Activated CD4-positive, alpha-beta memory T cell treated with anti-CD3 and anti-CD28 coated beads for 36 hours (primary cell): ENCODE measurements at regions not wholly inside any gene's neighbourhood (a gene's known extent, or its start where the extent isn't known, plus 50 kb on each side); places are given as distances from the start of the nearest gene placed in this dataset.

Experiments used
- CTCF ChIA-PET: fragments of 350-600 bp; sonication (Branson Sonifier 250); formaldehyde crosslinking; loops from one replicate; lab custom pipeline; 2021; ENCODE audit warnings: antibody characterized with exemption, inconsistent platforms; lab: Charles Lee
- POLR2A ChIA-PET: fragments of 350-600 bp; sonication (Branson Sonifier 250); formaldehyde crosslinking; loops from one replicate; lab custom pipeline; 2021; ENCODE audit warnings: antibody characterized with exemption; lab: Charles Lee
- DNase-seq: peaks from one replicate; pipeline ENCODE4 v3.0.0-alpha.2; 2020
- H3K27ac Mint-ChIP-seq: one replicate; pipeline ENCODE4 v1.8.0; 2021; ENCODE audit warnings: mixed read lengths
- H3K27me3 Mint-ChIP-seq: one replicate; pipeline ENCODE4 v1.8.0; 2021; ENCODE audit warnings: mixed read lengths
- H3K36me3 Mint-ChIP-seq: one replicate; pipeline ENCODE4 v1.8.0; 2021; ENCODE audit warnings: mixed read lengths
- H3K4me1 Mint-ChIP-seq: one replicate; pipeline ENCODE4 v1.8.0; 2021; ENCODE audit warnings: low read depth, mixed read lengths
- H3K4me3 Mint-ChIP-seq: one replicate; pipeline ENCODE4 v1.8.0; 2021; ENCODE audit warnings: mild to moderate bottlenecking, mixed read lengths
- H3K9me3 Mint-ChIP-seq: one replicate; pipeline ENCODE4 v1.8.0; 2021; ENCODE audit warnings: mixed read lengths
- intact Hi-C: fragments of 100-400 bp; cut with micrococcal nuclease; formaldehyde crosslinking; loops from one replicate; pipeline ENCODE4 v1.15.1; 2023

- H3K4me3 Mint-ChIP-seq: no peak overlapping the region
- H3K27ac Mint-ChIP-seq: no peak overlapping the region
- DNase-seq: no peak
- intact Hi-C loops: no loop called here
- CTCF ChIA-PET: no interaction called here
- H3K27me3 Mint-ChIP-seq: no peaks in the 10 kb centered on the region
- no peaks in the 10 kb centered on the region for H3K9me3 Mint-ChIP-seq
- H3K36me3 Mint-ChIP-seq: no peaks in the 10 kb centered on the region
- POLR2A ChIA-PET: no interaction called here
- no peaks in the 10 kb centered on the region for H3K4me1 Mint-ChIP-seq
Observed at GRCh38 chr4:147339100-147339499, 141.8 kb upstream of the EDNRA start.

- no peaks in the 10 kb centered on the region for H3K27me3 Mint-ChIP-seq
- intact Hi-C loops: no loop called here
Observed at GRCh38 chr4:147340111-147340510, 140.8 kb upstream of the EDNRA start.

GRCh38 chr4:147340591-147341120 lies 140.2 kb upstream of the EDNRA start:
- intact Hi-C loops: no loop called here
- H3K4me1 Mint-ChIP-seq: no peaks in the 10 kb centered on the region
- no peaks in the 10 kb centered on the region for H3K36me3 Mint-ChIP-seq
- H3K4me3 Mint-ChIP-seq: no peak overlapping the region
- DNase-seq: no peak
- POLR2A ChIA-PET: no interaction called here
- H3K27ac Mint-ChIP-seq: no peak overlapping the region
- H3K9me3 Mint-ChIP-seq: no peaks in the 10 kb centered on the region
- CTCF ChIA-PET: no interaction called here
- no peaks in the 10 kb centered on the region for H3K27me3 Mint-ChIP-seq

More at GRCh38 chr4:147340111-147340510, 140.8 kb upstream of the EDNRA start:
- DNase-seq: no peak
- Mint-ChIP-seq H3K4me3 (no peak overlapping the region), H3K4me1 (no peaks in the 10 kb centered on the region), H3K27ac (no peak overlapping the region), H3K36me3 (no peaks in the 10 kb centered on the region), H3K9me3 (no peaks in the 10 kb centered on the region)
- ChIA-PET POLR2A (no interaction called here), CTCF (no interaction called here)

- Mint-ChIP-seq H3K27ac (no peak overlapping the region), H3K36me3 (no peaks in the 10 kb centered on the region), H3K27me3 (no peaks in the 10 kb centered on the region), H3K9me3 (no peaks in the 10 kb centered on the region), H3K4me3 (no peak overlapping the region), H3K4me1 (no peaks in the 10 kb centered on the region)
- ChIA-PET POLR2A (no interaction called here), CTCF (no interaction called here)
- DNase-seq: no peak
- intact Hi-C loops: no loop called here
Observed at GRCh38 chr4:147343692-147344091, 137.2 kb upstream of the EDNRA start.

GRCh38 chr4:147345662-147346061 lies 135.2 kb upstream of the EDNRA start:
- POLR2A ChIA-PET: no interaction called here
- Mint-ChIP-seq H3K4me3 (no peak overlapping the region), H3K9me3 (no peaks in the 10 kb centered on the region), H3K27ac (no peak overlapping the region), H3K36me3 (no peaks in the 10 kb centered on the region), H3K27me3 (no peaks in the 10 kb centered on the region), H3K4me1 (no peaks in the 10 kb centered on the region)
- CTCF ChIA-PET: no interaction called here
- intact Hi-C loops: no loop called here
- DNase-seq: no peak

GRCh38 chr4:147347217-147347616 lies 133.7 kb upstream of the EDNRA start:
- Mint-ChIP-seq H3K27ac (no peak overlapping the region), H3K4me1 (no peaks in the 10 kb centered on the region), H3K27me3 (no peaks in the 10 kb centered on the region), H3K36me3 (no peaks in the 10 kb centered on the region), H3K4me3 (no peak overlapping the region), H3K9me3 (no peaks in the 10 kb centered on the region)
- ChIA-PET POLR2A (no interaction called here), CTCF (no interaction called here)
- intact Hi-C loops: no loop called here
- DNase-seq: no peak

GRCh38 chr4:147349193-147349592 lies 131.7 kb upstream of the EDNRA start:
- DNase-seq: no peak
- Mint-ChIP-seq H3K27ac (no peak overlapping the region), H3K36me3 (no peaks in the 10 kb centered on the region), H3K4me3 (no peak overlapping the region), H3K9me3 (no peaks in the 10 kb centered on the region), H3K27me3 (no peaks in the 10 kb centered on the region), H3K4me1 (no peaks in the 10 kb centered on the region)
- intact Hi-C loops: no loop called here
- POLR2A ChIA-PET: no interaction called here
- CTCF ChIA-PET: no interaction called here

- no peaks in the 10 kb centered on the region for H3K36me3 Mint-ChIP-seq
- CTCF ChIA-PET: no interaction called here
- no peak overlapping the region for H3K27ac Mint-ChIP-seq
Observed at GRCh38 chr4:147351083-147351787, 129.7 kb upstream of the EDNRA start.

GRCh38 chr4:147354237-147354636 lies 126.7 kb upstream of the EDNRA start:
- ChIA-PET CTCF (no interaction called here), POLR2A (no interaction called here)
- Mint-ChIP-seq H3K9me3 (no peaks in the 10 kb centered on the region), H3K27me3 (no peaks in the 10 kb centered on the region), H3K4me3 (no peak overlapping the region), H3K4me1 (no peaks in the 10 kb centered on the region), H3K36me3 (no peaks in the 10 kb centered on the region), H3K27ac (no peak overlapping the region)
- intact Hi-C loops: no loop called here
- no peak for DNase-seq

More at GRCh38 chr4:147351083-147351787, 129.7 kb upstream of the EDNRA start:
- DNase-seq: no peak
- Mint-ChIP-seq H3K27me3 (no peaks in the 10 kb centered on the region), H3K9me3 (no peaks in the 10 kb centered on the region), H3K4me3 (no peak overlapping the region), H3K4me1 (no peaks in the 10 kb centered on the region)
- POLR2A ChIA-PET: no interaction called here
- intact Hi-C loops: no loop called here

- no peak overlapping the region for H3K4me3 Mint-ChIP-seq
Observed at GRCh38 chr4:147355032-147355656, 125.8 kb upstream of the EDNRA start.

GRCh38 chr4:147355847-147356246 lies 125.0 kb upstream of the EDNRA start:
- Mint-ChIP-seq H3K4me1 (no peaks in the 10 kb centered on the region), H3K27me3 (no peaks in the 10 kb centered on the region), H3K36me3 (no peaks in the 10 kb centered on the region), H3K4me3 (no peak overlapping the region), H3K27ac (no peak overlapping the region), H3K9me3 (no peaks in the 10 kb centered on the region)
- intact Hi-C loops: no loop called here
- POLR2A ChIA-PET: no interaction called here
- CTCF ChIA-PET: no interaction called here
- no peak for DNase-seq

More at GRCh38 chr4:147355032-147355656, 125.8 kb upstream of the EDNRA start:
- no peaks in the 10 kb centered on the region for H3K27me3 Mint-ChIP-seq
- H3K36me3 Mint-ChIP-seq: no peaks in the 10 kb centered on the region
- no peak overlapping the region for H3K27ac Mint-ChIP-seq
- no peak for DNase-seq
- CTCF ChIA-PET: no interaction called here
- no peaks in the 10 kb centered on the region for H3K4me1 Mint-ChIP-seq
- intact Hi-C loops: no loop called here
- no peaks in the 10 kb centered on the region for H3K9me3 Mint-ChIP-seq
- POLR2A ChIA-PET: no interaction called here

GRCh38 chr4:147360301-147360700 lies 120.6 kb upstream of the EDNRA start:
- Mint-ChIP-seq H3K27ac (no peak overlapping the region), H3K4me3 (no peak overlapping the region), H3K27me3 (no peaks in the 10 kb centered on the region), H3K36me3 (no peaks in the 10 kb centered on the region), H3K9me3 (no peaks in the 10 kb centered on the region), H3K4me1 (no peaks in the 10 kb centered on the region)
- POLR2A ChIA-PET: no interaction called here
- DNase-seq: no peak
- CTCF ChIA-PET: no interaction called here
- intact Hi-C loops: no loop called here

- H3K9me3 Mint-ChIP-seq: no peaks in the 10 kb centered on the region
- CTCF ChIA-PET: no interaction called here
- no peak for DNase-seq
- intact Hi-C loops: no loop called here
- H3K4me3 Mint-ChIP-seq: no peak overlapping the region
- POLR2A ChIA-PET: no interaction called here
- no peaks in the 10 kb centered on the region for H3K4me1 Mint-ChIP-seq
- H3K27ac Mint-ChIP-seq: no peak overlapping the region
- H3K27me3 Mint-ChIP-seq: no peaks in the 10 kb centered on the region
- no peaks in the 10 kb centered on the region for H3K36me3 Mint-ChIP-seq
Observed at GRCh38 chr4:147361726-147362125, 119.2 kb upstream of the EDNRA start.
